Body of pancreas (tissue), 4 donors: ENCODE measurements at regions not wholly inside any gene's neighbourhood (a gene's known extent, or its start where the extent isn't known, plus 50 kb on each side); places are given as distances from the start of the nearest gene placed in this dataset.

Source experiments
- ATAC-seq: fragments of 150-250 bp; one replicate; pipeline ENCODE4 v1.9.1; 2016
- DNase-seq, 4 donors: peaks; one replicate each; pipeline ENCODE4 v3.0.0-alpha.2; 2019
- H3K27ac ChIP-seq, 4 donors: fragments of 200-600 bp; sonication (generic); 1 replicate in 3 of 4; 2 replicates in 1 of 4; pipeline versions ENCODE4 v1.5.1 to v1.6.1; 2016 to 2019; ENCODE audit warnings: mild to moderate bottlenecking in 1 of 4, mixed read lengths in 1 of 4, moderate library complexity in 1 of 4
- H3K27me3 ChIP-seq, 2 donors: fragments of 200-600 bp; sonication (generic); one replicate each; pipeline ENCODE4 v1.6.0; 2016; ENCODE audit warnings: mild to moderate bottlenecking in 1 of 2
- H3K36me3 ChIP-seq, 2 donors: fragments of 200-600 bp; sonication (generic); replicated peaks in 1 of 2; 2 replicates each; pipeline ENCODE4 v1.5.1; 2016; ENCODE audit warnings: low read depth in 2 of 2; ENCODE audit not compliant: insufficient read depth in 1 of 2
- H3K4me1 ChIP-seq: fragments of 200-600 bp; sonication (generic); one replicate; pipeline ENCODE4 v1.6.0; 2016
- H3K4me3 ChIP-seq, 2 donors: fragments of 200-600 bp; sonication (generic); 1 replicate in 1 of 2; 2 replicates in 1 of 2; pipeline ENCODE4 v1.5.1; 2016 to 2019
- H3K9me3 ChIP-seq, 3 donors: fragments of 200-600 bp; sonication (generic); 1 replicate in 2 of 3; 2 replicates in 1 of 3; pipeline ENCODE4 v1.5.1; 2016
- CTCF ChIP-seq, 7 experiments: fragments of 450-650 bp in 4 of 7; fragments of 200-600 bp in 3 of 7; sonication (generic) in 3 of 7; IDR thresholded peaks; one replicate each; pipeline ENCODE4 v1.5.1; 2016 to 2019; ENCODE audit warnings: antibody characterized with exemption in 7 of 7
- POLR2A ChIP-seq, 3 donors: fragments of 450-650 bp; IDR thresholded peaks; one replicate each; pipeline ENCODE4 v1.6.1; 2016; ENCODE audit warnings: antibody characterized with exemption in 3 of 3, mild to moderate bottlenecking in 2 of 3
- WGBS, 2 donors: methylation state at CpG; one replicate each; pipeline ENCODE4 v1.1.5; 2017; 5-methylcytosine and 5-hydroxymethylcytosine counted together
- intact Hi-C: fragments of 100-400 bp; cut with DNase I; formaldehyde crosslinking; loops from one replicate; pipeline ENCODE4 v1.15.1; 2023

- DNase-seq: no peak
- no peaks in the 10 kb centered on the region for H3K27me3 ChIP-seq
- no peak overlapping the region for H3K27ac ChIP-seq
- 66 to 71% methylated on average over 5 of the region's 5 CpGs for WGBS, 2 donors
- no peaks in the 10 kb centered on the region for H3K9me3 ChIP-seq
- H3K36me3 ChIP-seq: no peaks in the 10 kb centered on the region
- H3K4me1 ChIP-seq: no peaks in the 10 kb centered on the region
- intact Hi-C loops: no loop called here
- ATAC-seq: no peak
- no peak overlapping the region for H3K4me3 ChIP-seq
- TF ChIP-seq CTCF (IDR thresholded peaks at IDR 0.05): no peak
- TF ChIP-seq POLR2A (IDR thresholded peaks at IDR 0.05): no peak
Observed at GRCh38 chr2:226358688-226359087, 440.9 kb downstream of the IRS1 start.

GRCh38 chr2:226357816-226358215 lies 441.8 kb downstream of the IRS1 start:
- H3K9me3 ChIP-seq: no peaks in the 10 kb centered on the region
- DNase-seq (no peak), ATAC-seq (no peak)
- no peaks in the 10 kb centered on the region for H3K4me1 ChIP-seq
- no peaks in the 10 kb centered on the region for H3K36me3 ChIP-seq
- H3K27ac ChIP-seq: no peak overlapping the region
- WGBS, 2 donors: 79% methylated on average over 5 of the region's 5 CpGs
- intact Hi-C loops: no loop called here
- no peaks in the 10 kb centered on the region for H3K27me3 ChIP-seq
- H3K4me3 ChIP-seq: no peak overlapping the region
- TF ChIP-seq CTCF (IDR thresholded peaks at IDR 0.05) (no peak), POLR2A (IDR thresholded peaks at IDR 0.05) (no peak)

- TF ChIP-seq POLR2A (IDR thresholded peaks at IDR 0.05) (no peak), CTCF (IDR thresholded peaks at IDR 0.05) (no peak)
- DNase-seq (no peak), ATAC-seq (no peak)
- Histone ChIP-seq H3K4me1 (no peaks in the 10 kb centered on the region), H3K9me3 (no peaks in the 10 kb centered on the region), H3K27ac (no peak overlapping the region), H3K4me3 (no peak overlapping the region), H3K36me3 (no peaks in the 10 kb centered on the region), H3K27me3 (no peaks in the 10 kb centered on the region)
- intact Hi-C loops: no loop called here
Observed at GRCh38 chr2:226355600-226355999, 444.0 kb downstream of the IRS1 start.

GRCh38 chr2:226354434-226354833 lies 445.2 kb downstream of the IRS1 start:
- Histone ChIP-seq H3K27me3 (no peaks in the 10 kb centered on the region), H3K4me1 (no peaks in the 10 kb centered on the region), H3K9me3 (no peaks in the 10 kb centered on the region), H3K4me3 (no peak overlapping the region), H3K36me3 (no peaks in the 10 kb centered on the region), H3K27ac (no peak overlapping the region)
- ATAC-seq: no peak
- intact Hi-C loops: no loop called here
- DNase-seq: no peak
- TF ChIP-seq CTCF (IDR thresholded peaks at IDR 0.05): no peak
- no peak for TF ChIP-seq POLR2A (IDR thresholded peaks at IDR 0.05)

GRCh38 chr2:226352941-226353560 lies 446.6 kb downstream of the IRS1 start:
- DNase-seq (no peak), ATAC-seq (no peak)
- H3K27me3 ChIP-seq: no peaks in the 10 kb centered on the region
- no peak overlapping the region for H3K27ac ChIP-seq
- no peaks in the 10 kb centered on the region for H3K36me3 ChIP-seq
- 71 to 77% methylated on average over 6 of the region's 6 CpGs for WGBS, 2 donors
- H3K4me1 ChIP-seq: no peaks in the 10 kb centered on the region
- no peak overlapping the region for H3K4me3 ChIP-seq
- no peak for TF ChIP-seq CTCF (IDR thresholded peaks at IDR 0.05)
- no peak for TF ChIP-seq POLR2A (IDR thresholded peaks at IDR 0.05)
- no peaks in the 10 kb centered on the region for H3K9me3 ChIP-seq
- intact Hi-C loops: no loop called here
